HCT116 (cell line): ENCODE measurements at regions not wholly inside any gene's neighbourhood (a gene's known extent, or its start where the extent isn't known, plus 50 kb on each side); places are given as distances from the start of the nearest gene placed in this dataset.
"Not testable (repeated sequence)": the region's sequence is repeated elsewhere in the genome, so short reads cannot be mapped to it uniquely, and the experiment has no call there.

Experiments used
- ATAC-seq: fragments of 200-7000 bp; cut with Tn5 transposase; 2 replicates; pipeline ENCODE4 v1.9.1; 2020; ENCODE audit warnings: mild to moderate bottlenecking, moderate library complexity
- BruUV-seq: library from RNA; stranded (reverse); fragments of 400-500 nt; replicated peaks from 2 replicates; lab custom pipeline; 2021; lab: Mats Ljungman, UMichigan
- CTCF ChIA-PET: fragments of 300-600 bp; sonication (Branson Sonifier 250); formaldehyde crosslinking; loops from one replicate; lab custom pipeline; 2021; ENCODE audit warnings: antibody characterized with exemption; lab: Charles Lee
- POLR2A ChIA-PET: fragments of 300-600, 350-600 bp; sonication (Branson Sonifier 250); formaldehyde crosslinking; loops from one replicate; lab custom pipeline; 2021; ENCODE audit warnings: antibody characterized with exemption; lab: Charles Lee
- RAD21 ChIA-PET, 2 experiments: fragments of 300-600 bp; sonication (Branson Sonifier 250); formaldehyde crosslinking; loops; one replicate each; lab custom pipeline; 2023; ENCODE audit warnings: low total read pairs in 2 of 2; ENCODE audit not compliant: uncharacterized antibody in 2 of 2, unreplicated experiment in 2 of 2, low non-redundant PET in 1 of 2; lab: Charles Lee
- DNase-seq: peaks from one replicate; pipeline ENCODE4 v3.0.0-alpha.2; 2010; ENCODE audit warnings: low read depth, low spot score
- H2AFZ ChIP-seq: fragments of 200-600 bp; shearing (Covaris generic), sonication (generic); 2 replicates; pipeline ENCODE4 v1.6.1; 2017; ENCODE audit warnings: low read depth, mixed run types, mixed read lengths, antibody characterized with exemption, low read length; ENCODE audit not compliant: poor library complexity, severe bottlenecking
- H3K27ac ChIP-seq: 2 replicates; pipeline ENCODE4 v1.5.1; 2012; ENCODE audit warnings: low read depth, low read length
- H3K27me3 ChIP-seq: fragments of 200-600 bp; sonication (generic); 2 replicates; pipeline ENCODE4 v1.6.1; 2016; ENCODE audit warnings: mixed run types, low read length, mixed read lengths; ENCODE audit not compliant: insufficient read depth
- H3K36me3 ChIP-seq, 2 experiments: fragments of 200-500 bp in 1 of 2; fragments of 200-600 bp in 1 of 2; sonication (Bioruptor generic) in 1 of 2; sonication (generic) in 1 of 2; 2 replicates each; pipeline versions ENCODE4 v1.5.1 to v1.6.1; 2014 to 2016; ENCODE audit warnings: low read length in 2 of 2, inconsistent platforms in 1 of 2, mixed read lengths in 1 of 2, mixed run types in 1 of 2; ENCODE audit not compliant: insufficient read depth in 2 of 2, control insufficient read depth in 1 of 2
- H3K4me1 ChIP-seq, 2 experiments: fragments of 200-600 bp in 1 of 2; sonication (generic) in 1 of 2; 2 replicates each; pipeline versions ENCODE4 v1.5.1 to v1.6.1; 2012 to 2017; ENCODE audit warnings: low read length in 2 of 2, inconsistent platforms in 1 of 2, mild to moderate bottlenecking in 1 of 2, mixed read lengths in 1 of 2, mixed run types in 1 of 2, moderate library complexity in 1 of 2; ENCODE audit not compliant: insufficient read depth in 2 of 2, control insufficient read depth in 1 of 2
- H3K4me2 ChIP-seq: fragments of 200-600 bp; sonication (generic); 2 replicates; pipeline ENCODE4 v1.6.1; 2017; ENCODE audit warnings: mixed run types, low read length, mixed read lengths
- H3K4me3 ChIP-seq, 2 experiments: fragments of 200-600 bp in 1 of 2; sonication (generic) in 1 of 2; replicated peaks in 1 of 2; 2 replicates each; pipeline ENCODE4 v1.5.1; 2011 to 2016; ENCODE audit warnings: low read length in 2 of 2, control low read depth in 1 of 2, low read depth in 1 of 2, mild to moderate bottlenecking in 1 of 2, mixed read lengths in 1 of 2, mixed run types in 1 of 2
- H3K79me2 ChIP-seq: fragments of 200-600 bp; sonication (generic); 2 replicates; pipeline ENCODE4 v1.6.1; 2017; ENCODE audit warnings: mild to moderate bottlenecking, mixed run types, low read length, moderate library complexity, mixed read lengths; ENCODE audit not compliant: insufficient read depth
- H3K9ac ChIP-seq: fragments of 200-600 bp; sonication (generic); 2 replicates; pipeline ENCODE4 v1.6.1; 2016; ENCODE audit warnings: low read length, mixed read lengths
- H3K9me2 ChIP-seq: fragments of 200-600 bp; sonication (generic), shearing (Covaris generic); 2 replicates; pipeline ENCODE4 v1.6.1; 2017; ENCODE audit warnings: mixed run types, mild to moderate bottlenecking, moderate library complexity; ENCODE audit not compliant: insufficient read depth
- H3K9me3 ChIP-seq, 2 experiments: fragments of 200-500 bp in 1 of 2; fragments of 200-600 bp in 1 of 2; sonication (Bioruptor generic) in 1 of 2; sonication (generic) in 1 of 2; 2 replicates each; pipeline ENCODE4 v1.6.1; 2014 to 2017; ENCODE audit warnings: low read length in 2 of 2, mixed read lengths in 2 of 2, inconsistent platforms in 1 of 2, low read depth in 1 of 2, mild to moderate bottlenecking in 1 of 2, mixed run types in 1 of 2, moderate library complexity in 1 of 2; ENCODE audit not compliant: control insufficient read depth in 1 of 2, insufficient read depth in 1 of 2
- H4K20me1 ChIP-seq: fragments of 200-600 bp; sonication (generic), shearing (Covaris generic); 2 replicates; pipeline ENCODE4 v1.6.1; 2017; ENCODE audit warnings: mixed run types, mild to moderate bottlenecking, moderate library complexity; ENCODE audit not compliant: insufficient read depth
- ATF3 ChIP-seq: IDR thresholded peaks from 2 replicates; pipeline ENCODE4 v1.6.1; 2012
- CEBPB ChIP-seq: IDR thresholded peaks from 2 replicates; pipeline ENCODE4 v1.6.1; 2012; ENCODE audit warnings: low read depth
- CTCF ChIP-seq, 3 experiments: fragments of 200-600 bp in 1 of 3; sonication (generic) in 1 of 3; IDR thresholded peaks in 2 of 3; conservative IDR thresholded peaks in 1 of 3; 2 replicates each; pipeline ENCODE4 v1.5.1; 2012 to 2017; ENCODE audit warnings: low read depth in 2 of 3, low read length in 2 of 3, antibody characterized with exemption in 1 of 3, borderline replicate concordance in 1 of 3, control low read depth in 1 of 3, mild to moderate bottlenecking in 1 of 3, mixed read lengths in 1 of 3, mixed run types in 1 of 3, moderate library complexity in 1 of 3; ENCODE audit not compliant: insufficient read depth in 1 of 3
- EGR1 ChIP-seq: IDR thresholded peaks from 2 replicates; pipeline ENCODE4 v1.6.1; 2012; ENCODE audit warnings: low read depth
- EZH2 ChIP-seq: fragments of 200-600 bp; sonication (generic); IDR thresholded peaks from 2 replicates; pipeline ENCODE4 v1.6.1; 2017; ENCODE audit warnings: antibody characterized with exemption, mixed run types
- EZH2phosphoT487 ChIP-seq: fragments of 200-600 bp; IDR thresholded peaks from 2 replicates; pipeline ENCODE4 v1.6.1; 2018; ENCODE audit warnings: antibody characterized with exemption, borderline replicate concordance
- FOSL1 ChIP-seq: IDR thresholded peaks from 2 replicates; pipeline ENCODE4 v1.6.1; 2012; ENCODE audit warnings: low read depth
- JUND ChIP-seq: IDR thresholded peaks from 2 replicates; pipeline ENCODE4 v1.6.1; 2012
- POLR2A ChIP-seq: IDR thresholded peaks from 2 replicates; pipeline ENCODE4 v1.7.0; 2011; ENCODE audit warnings: borderline replicate concordance; ENCODE audit not compliant: insufficient read depth, insufficient read length; ENCODE audit errors: extremely low read depth
- POLR2AphosphoS5 ChIP-seq: IDR thresholded peaks from 2 replicates; pipeline ENCODE4 v1.6.1; 2011; ENCODE audit warnings: mild to moderate bottlenecking, low read depth, low read length, moderate library complexity
- SIN3A ChIP-seq: IDR thresholded peaks from 2 replicates; pipeline ENCODE4 v1.6.1; 2012; ENCODE audit warnings: low read depth
- SRF ChIP-seq: IDR thresholded peaks from 2 replicates; pipeline ENCODE4 v1.6.1; 2012; ENCODE audit warnings: low read depth
- TCF7L2 ChIP-seq: IDR thresholded peaks from 2 replicates; pipeline ENCODE4 v1.7.0; 2011; ENCODE audit warnings: borderline replicate concordance, inconsistent platforms; ENCODE audit not compliant: insufficient read depth, insufficient read length; ENCODE audit errors: extremely low read depth
- YY1 ChIP-seq: IDR thresholded peaks from 2 replicates; pipeline ENCODE4 v1.6.1; 2011; ENCODE audit warnings: low read length, low read depth, moderate library complexity, mild to moderate bottlenecking; ENCODE audit not compliant: insufficient replicate concordance; ENCODE audit errors: extremely low read depth
- ZBTB33 ChIP-seq: IDR thresholded peaks from 2 replicates; pipeline ENCODE4 v1.6.1; 2011; ENCODE audit warnings: mild to moderate bottlenecking, low read length, moderate library complexity; ENCODE audit not compliant: insufficient replicate concordance; ENCODE audit errors: extremely low read depth
- ZFX ChIP-seq: fragments of 450-650 bp; IDR thresholded peaks from 2 replicates; pipeline ENCODE4 v1.6.1; 2017
- intact Hi-C: fragments of 100-400 bp; cut with micrococcal nuclease; formaldehyde crosslinking; loops from 2 replicates; pipeline ENCODE4 v1.10.0; 2022

DNA sequence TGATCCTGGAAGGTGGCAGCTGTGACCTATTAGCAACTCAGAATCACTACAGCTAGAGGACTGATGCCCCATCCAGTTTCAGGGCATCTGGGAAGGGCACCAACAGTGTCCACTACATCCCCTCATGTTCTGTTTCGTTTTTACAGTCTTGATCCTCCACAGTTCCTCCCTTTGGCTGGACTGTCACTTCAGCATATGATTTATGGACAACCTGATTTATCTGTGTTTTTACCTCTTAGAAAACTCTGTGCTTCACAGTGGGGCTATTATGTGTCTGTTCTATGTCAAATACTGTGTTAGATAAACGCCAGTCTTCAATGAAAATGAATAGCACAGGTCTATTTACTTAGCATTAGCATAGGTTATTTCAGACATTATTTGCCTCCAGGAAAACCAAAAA lies 63.1 kb upstream of the GRPR start:
- H2AFZ ChIP-seq = no peak overlapping the region
- RAD21 ChIA-PET = no interaction called here
- H4K20me1 ChIP-seq = no peaks in the 10 kb centered on the region
- no peak overlapping the region for H3K4me2 ChIP-seq
- CTCF ChIA-PET = no interaction called here
- no peaks in the 10 kb centered on the region for H3K36me3 ChIP-seq
- no peaks in the 10 kb centered on the region for H3K4me1 ChIP-seq
- DNase-seq = no peak
- no peaks in the 10 kb centered on the region for H3K27me3 ChIP-seq
- H3K79me2 ChIP-seq = no peaks in the 10 kb centered on the region
- POLR2A ChIA-PET = no interaction called here
- intact Hi-C loops = no loop called here
- H3K9me3 ChIP-seq = no peaks in the 10 kb centered on the region
- no TSS peak for BruUV-seq
- no peaks in the 10 kb centered on the region for H3K9me2 ChIP-seq
- H3K27ac ChIP-seq = no peak overlapping the region
- no peak for ATAC-seq
- no peak overlapping the region for H3K9ac ChIP-seq
- no peak for TF ChIP-seq SRF
- no peak for TF ChIP-seq TCF7L2
- no peak for TF ChIP-seq CTCF (IDR thresholded peaks at IDR 0.05 in 2 of 3, conservative IDR thresholded peaks at IDR 0.05 in 1 of 3; ENCODE audit: borderline replicate concordance in 1 of 3, insufficient read depth in 1 of 3, low read depth in 2 of 3, low read length in 2 of 3)
- no peak for TF ChIP-seq POLR2AphosphoS5
- TF ChIP-seq EZH2 = no peak
- no peak for TF ChIP-seq ZBTB33
- no peak for TF ChIP-seq ATF3
- TF ChIP-seq FOSL1 = no peak
- TF ChIP-seq ZFX = no peak
- TF ChIP-seq POLR2A = no peak
- TF ChIP-seq SIN3A = no peak
- no peak for TF ChIP-seq YY1
- TF ChIP-seq CEBPB = no peak
- TF ChIP-seq EGR1 = no peak
- no peak for TF ChIP-seq EZH2phosphoT487
- TF ChIP-seq JUND = no peak
- H3K4me3 ChIP-seq = no peak overlapping the region

GRCh38 chrX:16049126-16049525 lies 74.2 kb upstream of the GRPR start:
- BruUV-seq, H3K9ac ChIP-seq, H3K4me2 ChIP-seq, CTCF ChIA-PET, H3K9me2 ChIP-seq, H3K36me3 ChIP-seq, H3K4me1 ChIP-seq, H3K9me3 ChIP-seq, ATAC-seq, H3K27ac ChIP-seq, H3K4me3 ChIP-seq, H4K20me1 ChIP-seq, intact Hi-C loops, H3K27me3 ChIP-seq, RAD21 ChIA-PET, H3K79me2 ChIP-seq, DNase-seq, H2AFZ ChIP-seq, POLR2A ChIA-PET: not testable (repeated sequence)
